H1 (cell line): ENCODE measurements at regions not wholly inside any gene's neighbourhood (a gene's known extent, or its start where the extent isn't known, plus 50 kb on each side); places are given as distances from the start of the nearest gene placed in this dataset.

Experiments used
- CTCF ChIA-PET: fragments of 300-600 bp; sonication (Branson Sonifier 250); formaldehyde crosslinking; loops from one replicate; lab custom pipeline; 2021; ENCODE audit not compliant: partially characterized antibody; lab: Charles Lee
- POLR2A ChIA-PET: fragments of 300-600 bp; sonication (Branson Sonifier 250); formaldehyde crosslinking; loops from one replicate; lab custom pipeline; 2021; ENCODE audit warnings: inconsistent platforms; ENCODE audit not compliant: partially characterized antibody; lab: Charles Lee
- DNase-seq, 2 experiments: peaks; one replicate each; pipeline versions ENCODE4 v3.0.0 to v3.0.0-alpha.2; 2010 to 2022; ENCODE audit warnings: low spot score in 2 of 2, low read depth in 1 of 2, mixed read lengths in 1 of 2
- FAIRE-seq: peaks from 2 replicates; lab custom pipeline; 2011; peaks lifted over from hg19 to GRCh38; lab: Jason Lieb, UNC
- H2AFZ ChIP-seq: 2 replicates; pipeline ENCODE4 v1.8.1; 2012; ENCODE audit warnings: low read length, inconsistent platforms
- H2AK5ac ChIP-seq: 2 replicates; pipeline ENCODE4 v1.6.1; 2013; ENCODE audit warnings: low read depth, low read length
- H2BK120ac ChIP-seq: replicated peaks from 2 replicates; pipeline ENCODE3; 2013; ENCODE audit warnings: low read depth, low read length, inconsistent platforms
- H2BK12ac ChIP-seq: 2 replicates; pipeline ENCODE4 v1.6.1; 2013; ENCODE audit warnings: low read depth, low read length
- H2BK15ac ChIP-seq: 2 replicates; pipeline ENCODE4 v1.6.1; 2013; ENCODE audit warnings: low read length
- H2BK20ac ChIP-seq: 2 replicates; pipeline ENCODE4 v1.6.1; 2013; ENCODE audit warnings: low read length
- H2BK5ac ChIP-seq: 2 replicates; pipeline ENCODE4 v1.6.1; 2013; ENCODE audit warnings: low read depth, low read length
- H3K14ac ChIP-seq: 2 replicates; pipeline ENCODE4 v1.6.1; 2013; ENCODE audit warnings: inconsistent platforms; ENCODE audit not compliant: insufficient read length
- H3K18ac ChIP-seq: 2 replicates; pipeline ENCODE4 v1.6.1; 2013; ENCODE audit warnings: low read length; ENCODE audit errors: extremely low read depth
- H3K23ac ChIP-seq: 2 replicates; pipeline ENCODE4 v1.6.1; 2013; ENCODE audit warnings: inconsistent platforms; ENCODE audit not compliant: insufficient read length
- H3K23me2 ChIP-seq: 2 replicates; pipeline ENCODE4 v1.6.1; 2013; ENCODE audit warnings: low read depth, low read length
- H3K27ac ChIP-seq: 2 replicates; pipeline ENCODE4 v1.6.1; 2011; ENCODE audit warnings: low read depth, low read length, inconsistent platforms
- H3K27me3 ChIP-seq, 4 experiments: replicated peaks in 1 of 4; 1 replicate in 1 of 4; 2 replicates in 3 of 4; pipeline versions ENCODE4 v1.6.1 to v1.8.1; 2011 to 2013; ENCODE audit warnings: low read length in 3 of 4, mild to moderate bottlenecking in 3 of 4, inconsistent platforms in 2 of 4, mixed read lengths in 2 of 4, moderate library complexity in 1 of 4; ENCODE audit not compliant: control insufficient read depth in 3 of 4, insufficient read depth in 3 of 4; ENCODE audit errors: extremely low read depth in 1 of 4
- H3K36me3 ChIP-seq, 4 experiments: 2 replicates each; pipeline versions ENCODE4 v1.6.1 to v1.8.1; 2011 to 2013; ENCODE audit warnings: mild to moderate bottlenecking in 4 of 4, low read length in 3 of 4, moderate library complexity in 2 of 4, control low read depth in 1 of 4, inconsistent platforms in 1 of 4; ENCODE audit not compliant: insufficient read depth in 4 of 4, control insufficient read depth in 2 of 4
- H3K4ac ChIP-seq: replicated peaks from 2 replicates; pipeline ENCODE3; 2013; ENCODE audit warnings: low read length, low read depth, mixed read lengths, inconsistent platforms; ENCODE audit not compliant: insufficient read length
- H3K4me1 ChIP-seq, 4 experiments: replicated peaks in 1 of 4; 1 replicate in 1 of 4; 2 replicates in 3 of 4; pipeline versions ENCODE4 v1.6.1 to v1.8.1; 2011 to 2013; ENCODE audit warnings: low read length in 3 of 4, inconsistent platforms in 2 of 4, mixed read lengths in 1 of 4; ENCODE audit not compliant: insufficient read depth in 4 of 4, control insufficient read depth in 3 of 4
- H3K4me2 ChIP-seq, 2 experiments: 2 replicates each; pipeline versions ENCODE4 v1.6.1 to v1.8.1; 2011 to 2013; ENCODE audit warnings: low read depth in 2 of 2, low read length in 2 of 2, control low read depth in 1 of 2, inconsistent platforms in 1 of 2, mild to moderate bottlenecking in 1 of 2; ENCODE audit not compliant: insufficient read depth in 1 of 2
- H3K4me3 ChIP-seq, 4 experiments: fragments of 200-600, 300-600 bp in 1 of 4; sonication (generic), shearing (Covaris generic), sonication (Bioruptor Twin) in 1 of 4; 2 replicates each; pipeline versions ENCODE4 v1.5.1 to v1.8.1; 2011 to 2016; ENCODE audit warnings: low read length in 4 of 4, low read depth in 3 of 4, control low read depth in 2 of 4, inconsistent platforms in 2 of 4, mild to moderate bottlenecking in 2 of 4, mixed read lengths in 1 of 4, moderate library complexity in 1 of 4; ENCODE audit not compliant: insufficient read depth in 2 of 4; ENCODE audit errors: extremely low read depth in 1 of 4
- H3K56ac ChIP-seq: replicated peaks from 2 replicates; pipeline ENCODE3; 2013; ENCODE audit warnings: low read depth, mild to moderate bottlenecking, mixed read lengths, low read length, inconsistent platforms; ENCODE audit not compliant: insufficient read length
- H3K79me1 ChIP-seq: 2 replicates; pipeline ENCODE4 v1.6.1; 2013; ENCODE audit warnings: low read depth, low read length, control low read depth
- H3K79me2 ChIP-seq, 2 experiments: 2 replicates each; pipeline versions ENCODE4 v1.6.1 to v1.8.1; 2012 to 2013; ENCODE audit warnings: low read length in 2 of 2, mild to moderate bottlenecking in 2 of 2, inconsistent platforms in 1 of 2; ENCODE audit not compliant: insufficient read depth in 2 of 2, control insufficient read depth in 1 of 2
- H3K9ac ChIP-seq, 4 experiments: replicated peaks in 1 of 4; 1 replicate in 1 of 4; 2 replicates in 3 of 4; pipeline versions ENCODE4 v1.6.1 to v1.8.1; 2011 to 2013; ENCODE audit warnings: low read depth in 3 of 4, low read length in 3 of 4, control low read depth in 2 of 4, mild to moderate bottlenecking in 2 of 4, moderate library complexity in 2 of 4, inconsistent platforms in 1 of 4; ENCODE audit errors: extremely low read depth in 1 of 4
- H3K9me3 ChIP-seq, 2 experiments: 2 replicates each; pipeline versions ENCODE4 v1.6.1 to v1.8.1; 2012 to 2013; ENCODE audit warnings: mild to moderate bottlenecking in 2 of 2, moderate library complexity in 2 of 2, control low read depth in 1 of 2, inconsistent platforms in 1 of 2, low read depth in 1 of 2, low read length in 1 of 2, mixed read lengths in 1 of 2; ENCODE audit not compliant: insufficient read depth in 2 of 2
- H4K20me1 ChIP-seq, 2 experiments: replicated peaks in 1 of 2; 2 replicates each; pipeline versions ENCODE3 to v1.8.1; 2011 to 2013; ENCODE audit warnings: inconsistent platforms in 2 of 2, low read length in 2 of 2, mild to moderate bottlenecking in 1 of 2; ENCODE audit not compliant: insufficient read depth in 2 of 2, control insufficient read depth in 1 of 2
- H4K5ac ChIP-seq: 2 replicates; pipeline ENCODE4 v1.6.1; 2013; ENCODE audit warnings: low read length, low read depth, mixed read lengths, inconsistent platforms; ENCODE audit not compliant: insufficient read length
- H4K8ac ChIP-seq: 2 replicates; pipeline ENCODE4 v1.8.0; 2013; ENCODE audit warnings: mild to moderate bottlenecking, moderate library complexity, low read length, inconsistent platforms; ENCODE audit not compliant: insufficient read depth; ENCODE audit errors: extremely low read depth
- H4K91ac ChIP-seq: replicated peaks from 2 replicates; pipeline ENCODE3; 2013; ENCODE audit warnings: low read length, mixed read lengths, inconsistent platforms; ENCODE audit not compliant: insufficient read length
- CREB1 ChIP-seq: IDR thresholded peaks from 2 replicates; pipeline ENCODE4 v1.6.1; 2012; ENCODE audit warnings: inconsistent platforms
- CTBP2 ChIP-seq: IDR thresholded peaks from 2 replicates; pipeline ENCODE4 v1.7.0; 2011; ENCODE audit warnings: borderline replicate concordance, mild to moderate bottlenecking, moderate library complexity, mixed read lengths, low read length; ENCODE audit not compliant: insufficient read depth, insufficient read length
- GABPA ChIP-seq: IDR thresholded peaks from 2 replicates; pipeline ENCODE4 v1.6.1; 2011; ENCODE audit warnings: mild to moderate bottlenecking, low read length, moderate library complexity, borderline replicate concordance; ENCODE audit not compliant: insufficient read depth
- JUN ChIP-seq: IDR thresholded peaks from 2 replicates; pipeline ENCODE4 v1.6.1; 2011; ENCODE audit warnings: low read depth, mild to moderate bottlenecking, improper control_type of control experiment, low read length
- KDM4A ChIP-seq: IDR thresholded peaks from one replicate; pipeline ENCODE4 v1.7.1; 2012; ENCODE audit warnings: low read depth, mild to moderate bottlenecking, moderate library complexity, low read length, inconsistent platforms; ENCODE audit not compliant: severe bottlenecking
- PHF8 ChIP-seq: fragments of 200-600 bp; sonication (generic); conservative IDR thresholded peaks from 2 replicates; pipeline ENCODE4 v1.7.1; 2012; ENCODE audit warnings: low read depth, mild to moderate bottlenecking, inconsistent platforms, low read length, moderate library complexity
- POLR2A ChIP-seq, 2 experiments: IDR thresholded peaks; 1 replicate in 1 of 2; 2 replicates in 1 of 2; pipeline ENCODE4 v1.6.1; 2011; ENCODE audit warnings: low read depth in 2 of 2, low read length in 2 of 2, mild to moderate bottlenecking in 2 of 2; ENCODE audit errors: control extremely low read depth in 1 of 2
- POLR2AphosphoS5 ChIP-seq: IDR thresholded peaks from 2 replicates; pipeline ENCODE4 v1.6.1; 2011; ENCODE audit warnings: low read depth, low read length
- POU5F1 ChIP-seq: IDR thresholded peaks from 2 replicates; pipeline ENCODE4 v1.6.1; 2011; ENCODE audit warnings: low read depth, mild to moderate bottlenecking, low read length, moderate library complexity
- WGBS, 2 experiments: shearing (Covaris generic) in 1 of 2; methylation state at CpG; one replicate each; pipeline versions ENCODE4 v1.1.6 to v1.1.7; 2013 to 2015; ENCODE audit warnings: low lambda C conversion rate in 2 of 2, mixed read lengths in 2 of 2, inconsistent platforms in 1 of 2, low coverage in 1 of 2, missing lambda C conversion rate in 1 of 2; ENCODE audit not compliant: insufficient replicate concordance in 2 of 2, insufficient coverage in 1 of 2, insufficient read length in 1 of 2; ENCODE audit errors: extremely low coverage in 1 of 2, missing lambda C conversion rate in 1 of 2; 5-methylcytosine and 5-hydroxymethylcytosine counted together

- Histone ChIP-seq H3K27me3 (no peaks in the 10 kb centered on the region), H3K18ac (no peak overlapping the region), H3K56ac (no peak overlapping the region), H2BK120ac (no peak overlapping the region), H3K27ac (no peak overlapping the region), H4K8ac (no peak overlapping the region), H2BK20ac (no peak overlapping the region), H3K4me1 (no peaks in the 10 kb centered on the region; a peak in 2 of 7 replicates), H2BK15ac (no peak overlapping the region), H2AFZ (no peak overlapping the region), H3K4ac (no peak overlapping the region), H4K5ac (no peak overlapping the region), H4K91ac (no peak overlapping the region)
- TF ChIP-seq JUN (no peak), POLR2A (IDR thresholded peaks at IDR 0.05; ENCODE audit: control extremely low read depth in 1 of 2, low read depth in 2 of 2, low read length in 2 of 2) (no peak), CREB1 (no peak), KDM4A (no peak), CTBP2 (no peak), POU5F1 (no peak), GABPA (no peak), PHF8 (no peak), POLR2AphosphoS5 (no peak)
- TF ChIP-seq, all 59 proteins: peak for 0
- peaks cover 0 to 3% (median 0%) of the 10 kb centered on the region in 4 experiments; a peak in 1 of 8 replicates for H3K36me3 ChIP-seq
- H4K20me1 ChIP-seq, result no peaks in the 10 kb centered on the region
- FAIRE-seq (no peak), DNase-seq (peak in 1 of 2 experiments; percentile 19)
- H3K9ac ChIP-seq, result no peak overlapping the region
- no peak overlapping the region for H3K4me3 ChIP-seq
- H3K23ac ChIP-seq, result no peak overlapping the region
- H3K9me3 ChIP-seq, result no peaks in the 10 kb centered on the region
- H2BK5ac ChIP-seq, result no peak overlapping the region
- no peak overlapping the region for H2AK5ac ChIP-seq
- H3K14ac ChIP-seq, result no peak overlapping the region
- WGBS, 2 experiments, result 89% methylated on average over 10 of the region's 10 CpGs; no CpG with 5 or more reads in 1 of the 2 experiments
- H3K4me2 ChIP-seq, result no peak overlapping the region
- CTCF ChIA-PET, result interaction anchor here (1.1 to 3.0 kb wide), 2 partner anchors 13 to 20 kb away, joined by 5 to 14 read pairs; no protein-coding TSS in a partner anchor
- POLR2A ChIA-PET, result no interaction called here
- H3K23me2 ChIP-seq, result no peaks in the 10 kb centered on the region
- no peaks in the 10 kb centered on the region for H3K79me1 ChIP-seq
- no peak overlapping the region for H2BK12ac ChIP-seq
- H3K79me2 ChIP-seq, result no peaks in the 10 kb centered on the region
Measured at GRCh38 chr16:27712251-27712711, 162.3 kb downstream of the KATNIP start.
